A673 (cell line): ENCODE measurements at regions not wholly inside any gene's neighbourhood (a gene's known extent, or its start where the extent isn't known, plus 50 kb on each side); places are given as distances from the start of the nearest gene placed in this dataset.

ENCODE experiments used
- BruUV-seq: library from RNA; stranded (reverse); fragments of 400-500 nt; replicated peaks from 2 replicates; lab custom pipeline; 2021; lab: Mats Ljungman, UMichigan
- CTCF ChIA-PET: fragments of 300-600 bp; sonication (Branson Sonifier 250); formaldehyde crosslinking; loops from one replicate; lab custom pipeline; 2022; ENCODE audit warnings: antibody characterized with exemption; lab: Charles Lee
- POLR2A ChIA-PET: fragments of 300-600 bp; sonication (Branson Sonifier 250); formaldehyde crosslinking; loops from one replicate; lab custom pipeline; 2022; ENCODE audit warnings: antibody characterized with exemption; ENCODE audit not compliant: low non-redundant PET; lab: Charles Lee
- DNase-seq: peaks from one replicate; pipeline ENCODE4 v3.0.0-alpha.2; 2015; ENCODE audit warnings: low spot score
- H3K27ac ChIP-seq: fragments of 200-600 bp; sonication (generic); 2 replicates; pipeline ENCODE4 v1.5.1; 2016; ENCODE audit warnings: mixed run types, low read depth, mild to moderate bottlenecking, mixed read lengths, antibody characterized with exemption, low read length; ENCODE audit not compliant: poor library complexity, severe bottlenecking
- H3K27me3 ChIP-seq: fragments of 200-600 bp; sonication (generic); replicated peaks from 2 replicates; pipeline ENCODE4 v1.6.1; 2017; ENCODE audit warnings: mixed run types, low read depth, mild to moderate bottlenecking, mixed read lengths, antibody characterized with exemption, low read length; ENCODE audit not compliant: insufficient read depth, poor library complexity
- H3K36me3 ChIP-seq: fragments of 200-600 bp; sonication (generic); 2 replicates; pipeline ENCODE4 v1.6.1; 2016; ENCODE audit warnings: mixed run types, mild to moderate bottlenecking, mixed read lengths, antibody characterized with exemption, low read length; ENCODE audit not compliant: insufficient read depth, poor library complexity, severe bottlenecking
- H3K4me1 ChIP-seq: fragments of 200-600 bp; sonication (generic); 2 replicates; pipeline ENCODE4 v1.6.1; 2017; ENCODE audit warnings: mixed run types, mild to moderate bottlenecking, mixed read lengths, antibody characterized with exemption, low read length; ENCODE audit not compliant: insufficient read depth, poor library complexity, severe bottlenecking
- H3K4me3 ChIP-seq: fragments of 200-600 bp; sonication (generic); 2 replicates; pipeline ENCODE4 v1.5.1; 2016; ENCODE audit warnings: low read depth, mixed run types, mild to moderate bottlenecking, mixed read lengths, low read length; ENCODE audit not compliant: poor library complexity, severe bottlenecking
- H3K9me3 ChIP-seq: fragments of 200-600 bp; sonication (generic); 2 replicates; pipeline ENCODE4 v1.6.1; 2016; ENCODE audit warnings: mixed run types, low read depth, mild to moderate bottlenecking, mixed read lengths, antibody characterized with exemption, low read length; ENCODE audit not compliant: poor library complexity, severe bottlenecking
- EZH2 ChIP-seq: fragments of 200-600 bp; sonication (generic); IDR thresholded peaks from 2 replicates; pipeline ENCODE4 v1.6.1; 2017; ENCODE audit warnings: borderline replicate concordance, low read depth, mild to moderate bottlenecking, mixed read lengths, antibody characterized with exemption, low read length; ENCODE audit not compliant: poor library complexity, severe bottlenecking
- intact Hi-C: fragments of 100-400 bp; cut with micrococcal nuclease; formaldehyde crosslinking; loops from one replicate; pipeline ENCODE4 v1.10.0; 2022; ENCODE audit not compliant: unreplicated experiment
- TF ChIP-seq, protein P1 (sequence below): fragments of 300-800, 200-600 bp; sonication (generic); conservative IDR thresholded peaks from 2 replicates; pipeline ENCODE4 v1.5.1; 2017; ENCODE audit warnings: low read depth, mild to moderate bottlenecking, antibody characterized with exemption, low read length, moderate library complexity, mixed read lengths

DNA sequence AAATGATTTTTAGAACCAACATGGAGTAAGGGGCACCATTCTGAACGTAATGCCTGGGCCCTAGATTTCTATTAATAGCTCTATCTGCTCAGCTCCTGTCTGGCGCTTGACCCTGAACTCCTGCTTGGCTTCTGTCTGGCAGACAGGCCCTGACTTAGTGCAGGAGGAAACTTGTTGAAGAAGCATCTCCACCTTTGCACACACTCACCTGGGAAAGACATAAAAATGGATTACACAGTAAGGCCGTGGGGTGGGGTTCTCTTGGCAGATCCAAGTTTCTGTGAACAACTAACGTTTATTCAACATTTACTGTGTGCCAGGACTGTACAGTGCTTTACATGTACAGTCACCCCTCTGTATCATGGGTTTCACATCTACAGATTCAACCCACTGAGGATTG, 62.1 kb upstream of the CNIH3 start:
- Histone ChIP-seq H3K4me3 (no peak overlapping the region), H3K4me1 (no peaks in the 10 kb centered on the region), H3K9me3 (no peaks in the 10 kb centered on the region), H3K27me3 (no peaks in the 10 kb centered on the region), H3K36me3 (no peaks in the 10 kb centered on the region), H3K27ac (no peak overlapping the region)
- ChIA-PET CTCF (no interaction called here), POLR2A (no interaction called here)
- intact Hi-C loops: no loop called here
- TF ChIP-seq, protein P1, sequence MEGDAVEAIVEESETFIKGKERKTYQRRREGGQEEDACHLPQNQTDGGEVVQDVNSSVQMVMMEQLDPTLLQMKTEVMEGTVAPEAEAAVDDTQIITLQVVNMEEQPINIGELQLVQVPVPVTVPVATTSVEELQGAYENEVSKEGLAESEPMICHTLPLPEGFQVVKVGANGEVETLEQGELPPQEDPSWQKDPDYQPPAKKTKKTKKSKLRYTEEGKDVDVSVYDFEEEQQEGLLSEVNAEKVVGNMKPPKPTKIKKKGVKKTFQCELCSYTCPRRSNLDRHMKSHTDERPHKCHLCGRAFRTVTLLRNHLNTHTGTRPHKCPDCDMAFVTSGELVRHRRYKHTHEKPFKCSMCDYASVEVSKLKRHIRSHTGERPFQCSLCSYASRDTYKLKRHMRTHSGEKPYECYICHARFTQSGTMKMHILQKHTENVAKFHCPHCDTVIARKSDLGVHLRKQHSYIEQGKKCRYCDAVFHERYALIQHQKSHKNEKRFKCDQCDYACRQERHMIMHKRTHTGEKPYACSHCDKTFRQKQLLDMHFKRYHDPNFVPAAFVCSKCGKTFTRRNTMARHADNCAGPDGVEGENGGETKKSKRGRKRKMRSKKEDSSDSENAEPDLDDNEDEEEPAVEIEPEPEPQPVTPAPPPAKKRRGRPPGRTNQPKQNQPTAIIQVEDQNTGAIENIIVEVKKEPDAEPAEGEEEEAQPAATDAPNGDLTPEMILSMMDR: no peak
- TF ChIP-seq EZH2: no peak
- DNase-seq: no peak
- BruUV-seq: no TSS peak

DNA sequence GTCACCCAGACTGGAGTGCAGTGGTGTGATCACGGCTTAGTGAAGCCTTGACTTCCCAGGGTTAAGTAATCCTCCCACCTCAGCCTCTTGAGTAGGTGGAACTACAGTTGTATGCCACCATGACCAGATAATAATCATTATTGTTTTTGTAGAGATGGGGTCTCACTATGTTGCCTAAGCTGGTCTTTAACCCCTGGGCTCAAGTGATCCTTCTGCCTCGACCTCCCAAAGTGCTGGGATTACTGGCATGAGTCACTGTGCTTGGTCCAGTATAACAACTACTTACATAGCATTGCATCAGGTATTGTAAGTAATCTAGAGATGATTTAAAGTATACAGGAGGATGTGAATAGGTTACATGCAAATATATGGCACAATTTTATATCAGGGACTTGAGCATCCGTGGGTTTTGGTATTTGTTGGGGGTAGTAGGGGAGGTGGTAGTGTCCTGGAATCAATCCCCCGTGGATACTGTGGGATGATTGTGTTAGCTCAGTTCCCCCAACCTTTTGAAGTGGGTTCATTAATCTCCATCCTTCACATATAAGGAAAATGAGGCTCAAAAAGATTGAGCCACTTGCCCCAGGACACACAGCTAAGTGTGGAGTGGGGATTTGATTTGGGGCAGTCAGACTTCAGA, 61.4 kb upstream of the CNIH3 start:
- DNase-seq: no peak
- H3K27me3 ChIP-seq: no peaks in the 10 kb centered on the region
- no peaks in the 10 kb centered on the region for H3K36me3 ChIP-seq
- H3K4me3 ChIP-seq: no peak overlapping the region
- intact Hi-C loops: no loop called here
- BruUV-seq: no TSS peak
- CTCF ChIA-PET: no interaction called here
- H3K9me3 ChIP-seq: no peaks in the 10 kb centered on the region
- no peaks in the 10 kb centered on the region for H3K4me1 ChIP-seq
- TF ChIP-seq, protein P1: no peak
- no peak for TF ChIP-seq EZH2
- POLR2A ChIA-PET: no interaction called here
- H3K27ac ChIP-seq: no peak overlapping the region

DNA sequence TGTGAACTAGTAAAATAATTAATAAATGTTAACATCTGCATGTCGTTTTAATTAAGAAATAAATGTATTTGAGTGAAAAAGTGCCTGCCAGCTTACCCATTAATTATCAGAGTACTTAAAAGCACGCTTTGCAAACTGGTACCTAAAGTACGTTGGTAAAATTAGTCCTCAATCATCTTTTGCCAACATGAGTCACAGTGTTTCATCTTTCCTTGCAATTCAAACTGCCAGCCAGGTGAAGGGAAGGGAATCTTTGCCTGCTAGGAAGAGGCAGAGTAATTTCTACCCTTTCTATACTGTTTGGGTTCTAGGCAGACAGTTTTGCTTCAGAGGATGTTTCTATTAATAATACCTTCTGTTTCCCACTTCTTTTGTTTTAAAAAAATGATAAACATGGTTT, 57.2 kb upstream of the CNIH3 start:
- no peak for TF ChIP-seq EZH2
- TF ChIP-seq, protein P1: no peak
- DNase-seq: no peak
- H3K9me3 ChIP-seq: no peaks in the 10 kb centered on the region
- ChIA-PET CTCF (no interaction called here), POLR2A (no interaction called here)
- no peaks in the 10 kb centered on the region for H3K4me1 ChIP-seq
- H3K27me3 ChIP-seq: no peaks in the 10 kb centered on the region
- no peak overlapping the region for H3K4me3 ChIP-seq
- H3K27ac ChIP-seq: no peak overlapping the region
- intact Hi-C loops: no loop called here
- H3K36me3 ChIP-seq: no peaks in the 10 kb centered on the region
- BruUV-seq: no TSS peak
